Hepatocyte (in vitro differentiated cells): ENCODE measurements at regions not wholly inside any gene's neighbourhood (a gene's known extent, or its start where the extent isn't known, plus 50 kb on each side); places are given as distances from the start of the nearest gene placed in this dataset.
"Not testable (repeated sequence)": the region's sequence is repeated elsewhere in the genome, so short reads cannot be mapped to it uniquely, and the experiment has no call there.

Experiments
- DNase-seq: peaks from one replicate; pipeline ENCODE4 v3.0.0-alpha.2; 2016; ENCODE audit warnings: low spot score
- H2AFZ ChIP-seq: fragments of 200-600 bp; sonication (generic); 2 replicates; pipeline ENCODE4 v1.6.0; 2016; ENCODE audit warnings: antibody characterized with exemption, mild to moderate bottlenecking
- H3K27ac ChIP-seq: fragments of 200-600 bp; sonication (generic); 2 replicates; pipeline ENCODE4 v1.5.1; 2016; ENCODE audit warnings: mild to moderate bottlenecking
- H3K27me3 ChIP-seq: fragments of 200-600 bp; sonication (generic); 2 replicates; pipeline ENCODE4 v1.6.1; 2016
- H3K36me3 ChIP-seq: fragments of 200-600 bp; sonication (generic); replicated peaks from 2 replicates; pipeline ENCODE4 v1.5.1; 2016; ENCODE audit warnings: low read depth; ENCODE audit not compliant: insufficient read depth
- H3K4me1 ChIP-seq: fragments of 200-600 bp; sonication (generic); 2 replicates; pipeline ENCODE4 v1.5.1; 2016; ENCODE audit warnings: mild to moderate bottlenecking, moderate library complexity; ENCODE audit not compliant: insufficient read depth
- H3K4me2 ChIP-seq: fragments of 200-600 bp; sonication (generic); 2 replicates; pipeline ENCODE4 v1.6.0; 2016
- H3K4me3 ChIP-seq: fragments of 200-600 bp; sonication (generic); 2 replicates; pipeline ENCODE4 v1.5.1; 2016; ENCODE audit warnings: mild to moderate bottlenecking
- H3K79me2 ChIP-seq: fragments of 200-600 bp; sonication (generic); 2 replicates; pipeline ENCODE4 v1.6.0; 2017; ENCODE audit warnings: mild to moderate bottlenecking
- H3K9me2 ChIP-seq: fragments of 200-600 bp; sonication (generic); replicated peaks from 2 replicates; pipeline ENCODE4 v1.6.0; 2017; ENCODE audit warnings: mild to moderate bottlenecking; ENCODE audit not compliant: insufficient read depth
- H3K9me3 ChIP-seq: fragments of 200-600 bp; sonication (generic); 2 replicates; pipeline ENCODE4 v1.5.1; 2016; ENCODE audit warnings: low read depth, mild to moderate bottlenecking
- H4K20me1 ChIP-seq: fragments of 200-600 bp; sonication (generic); 2 replicates; pipeline ENCODE4 v1.6.0; 2016; ENCODE audit warnings: mild to moderate bottlenecking; ENCODE audit not compliant: insufficient read depth, poor library complexity, severe bottlenecking
- CTCF ChIP-seq: fragments of 200-600 bp; sonication (generic); IDR thresholded peaks from 2 replicates; pipeline ENCODE4 v1.5.1; 2016; ENCODE audit warnings: antibody characterized with exemption, mild to moderate bottlenecking; ENCODE audit not compliant: poor library complexity
- EZH2 ChIP-seq: fragments of 200-600 bp; sonication (generic); IDR thresholded peaks from 2 replicates; pipeline ENCODE4 v1.6.1; 2016; ENCODE audit warnings: antibody characterized with exemption, mild to moderate bottlenecking, borderline replicate concordance
- EZH2phosphoT487 ChIP-seq: fragments of 200-600 bp; sonication (generic); IDR thresholded peaks from one replicate; pipeline ENCODE4 v1.6.1; 2018; ENCODE audit warnings: antibody characterized with exemption, mild to moderate bottlenecking, low read depth, moderate library complexity; ENCODE audit not compliant: unreplicated experiment, severe bottlenecking
- WGBS: methylation state at CpG from one replicate; pipeline ENCODE4 v1.1.6; 2016; ENCODE audit warnings: low lambda C conversion rate; ENCODE audit errors: missing lambda C conversion rate; 5-methylcytosine and 5-hydroxymethylcytosine counted together

GRCh38 chr22:23393721-23394320 is 186.3 kb downstream of the IGLL1 start:
- Histone ChIP-seq H3K27ac (no peak overlapping the region), H3K4me1 (peaks cover 5% of the 10 kb centered on the region), H3K79me2 (no peaks in the 10 kb centered on the region), H4K20me1 (peaks cover 3% of the 10 kb centered on the region), H2AFZ (no peak overlapping the region), H3K4me3 (no peak overlapping the region), H3K9me2 (no peaks in the 10 kb centered on the region), H3K9me3 (no peaks in the 10 kb centered on the region), H3K27me3 (no peaks in the 10 kb centered on the region), H3K4me2 (no peak overlapping the region), H3K36me3 (no peaks in the 10 kb centered on the region)
- 84% methylated on average over 4 of the region's 17 CpGs for WGBS
- DNase-seq: no peak
- TF ChIP-seq CTCF: no peak

- H3K4me1 ChIP-seq, H3K79me2 ChIP-seq, H3K9me3 ChIP-seq, DNase-seq, H3K9me2 ChIP-seq, H3K4me3 ChIP-seq, H3K27me3 ChIP-seq, H2AFZ ChIP-seq, H3K36me3 ChIP-seq, H4K20me1 ChIP-seq, H3K27ac ChIP-seq, H3K4me2 ChIP-seq: not testable (repeated sequence)
- 90% methylated on average over 7 of the region's 14 CpGs for whole genome bisulfite sequencing
Observed at GRCh38 chr22:23393199-23393598, 186.9 kb downstream of the IGLL1 start.

- no peak for TF ChIP-seq EZH2phosphoT487
- no peak for TF ChIP-seq EZH2
- TF ChIP-seq CTCF: no peak
- no peaks in the 10 kb centered on the region for H4K20me1 ChIP-seq
- H3K27ac ChIP-seq: no peak overlapping the region
- DNase-seq: no peak
- no peak overlapping the region for H2AFZ ChIP-seq
- peaks cover 5% of the 10 kb centered on the region for H3K4me1 ChIP-seq
- no peaks in the 10 kb centered on the region for H3K79me2 ChIP-seq
- no peaks in the 10 kb centered on the region for H3K9me2 ChIP-seq
- 86% methylated on average over 5 of the region's 11 CpGs for WGBS
- no peak overlapping the region for H3K4me3 ChIP-seq
- H3K4me2 ChIP-seq: no peak overlapping the region
- no peaks in the 10 kb centered on the region for H3K27me3 ChIP-seq
- H3K9me3 ChIP-seq: no peaks in the 10 kb centered on the region
- H3K36me3 ChIP-seq: no peaks in the 10 kb centered on the region
Observed at GRCh38 chr22:23392420-23393121, 187.5 kb downstream of the IGLL1 start.

GRCh38 chr22:23391022-23391421 is 189.1 kb downstream of the IGLL1 start:
- H3K9me3 ChIP-seq: no peaks in the 10 kb centered on the region
- H3K4me1 ChIP-seq: peaks cover 5% of the 10 kb centered on the region
- DNase-seq: no peak
- no peaks in the 10 kb centered on the region for H3K36me3 ChIP-seq
- WGBS: 96% methylated on average over 14 of the region's 14 CpGs
- H3K4me2 ChIP-seq: no peak overlapping the region
- H3K4me3 ChIP-seq: no peak overlapping the region
- no peak overlapping the region for H3K27ac ChIP-seq
- H3K9me2 ChIP-seq: no peaks in the 10 kb centered on the region
- no peaks in the 10 kb centered on the region for H3K27me3 ChIP-seq
- TF ChIP-seq EZH2phosphoT487 (no peak), CTCF (no peak), EZH2 (no peak)
- H3K79me2 ChIP-seq: no peaks in the 10 kb centered on the region
- H4K20me1 ChIP-seq: no peaks in the 10 kb centered on the region
- no peak overlapping the region for H2AFZ ChIP-seq
